ENCODE measurements at regions not wholly inside any gene's neighbourhood (a gene's known extent, or its start where the extent isn't known, plus 50 kb on each side); places are given as distances from the start of the nearest gene placed in this dataset.

- DNase-seq: no peak
Observed at GRCh38 chr15:29208836-29209235, 60.8 kb downstream of the NSMCE3 start.

DNA sequence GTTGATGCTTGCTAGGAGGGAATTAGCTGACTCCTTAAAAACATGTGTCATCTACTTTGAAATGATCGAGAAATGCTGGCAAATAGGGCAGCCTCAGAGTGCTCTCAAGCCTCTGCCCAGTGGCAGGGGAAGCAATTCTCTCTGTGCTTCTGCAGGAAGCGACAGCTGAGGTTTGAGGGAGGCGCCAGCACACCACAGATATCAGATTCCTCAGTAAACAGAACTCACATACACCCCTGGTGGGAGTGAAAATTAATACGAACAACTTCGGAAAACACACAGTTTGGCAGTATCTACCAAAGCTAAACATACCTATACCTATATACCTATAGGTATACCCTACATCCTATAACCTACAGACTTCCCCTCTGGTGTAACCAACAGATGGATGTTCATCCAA lies 61.3 kb downstream of the NSMCE3 start:
- peak; percentile 7 for DNase-seq

- no peak for DNase-seq
Observed at GRCh38 chr15:29207758-29208108, 61.9 kb downstream of the NSMCE3 start.

DNA sequence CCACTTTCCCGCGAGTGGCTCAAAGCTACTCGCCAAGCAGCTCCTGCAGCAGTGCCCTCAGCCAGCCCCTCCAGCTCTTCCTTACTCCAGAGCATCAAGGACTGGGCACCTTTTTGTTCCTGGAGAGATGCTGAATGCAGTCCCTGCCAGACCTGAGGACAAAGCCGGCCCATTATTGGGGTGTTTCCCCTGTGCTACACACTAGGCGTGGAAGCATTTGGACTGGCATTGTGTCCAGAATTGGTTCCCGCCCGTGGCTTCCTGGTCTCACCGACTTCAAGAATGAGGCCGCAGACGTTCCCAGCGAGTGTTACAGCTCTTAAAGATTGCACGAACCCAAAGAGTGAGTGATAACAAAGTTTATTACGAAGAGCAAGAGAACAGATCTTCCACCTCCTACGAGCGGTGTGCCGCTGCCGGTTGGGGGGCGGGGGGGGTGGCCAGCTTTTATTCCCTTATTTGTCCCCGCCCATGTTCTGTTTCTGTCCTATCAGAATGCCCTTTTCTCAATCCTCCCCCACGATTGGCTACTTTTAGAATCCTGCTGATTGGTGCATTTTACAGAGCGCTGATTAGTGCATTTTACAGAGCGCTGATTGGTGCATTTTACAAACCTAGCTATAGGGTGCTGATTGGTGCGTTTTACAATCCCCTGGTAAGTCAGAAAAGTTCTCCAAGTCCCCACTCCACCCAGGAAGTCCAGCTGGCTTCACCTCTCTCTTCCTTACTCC lies 62.4 kb downstream of the NSMCE3 start:
- DNase-seq: no peak

GRCh38 chr15:29205186-29205585 lies 64.4 kb downstream of the NSMCE3 start:
- DNase-seq: no peak

GRCh38 chr15:29204369-29204755 lies 65.3 kb downstream of the NSMCE3 start:
- no peak for DNase-seq

DNA sequence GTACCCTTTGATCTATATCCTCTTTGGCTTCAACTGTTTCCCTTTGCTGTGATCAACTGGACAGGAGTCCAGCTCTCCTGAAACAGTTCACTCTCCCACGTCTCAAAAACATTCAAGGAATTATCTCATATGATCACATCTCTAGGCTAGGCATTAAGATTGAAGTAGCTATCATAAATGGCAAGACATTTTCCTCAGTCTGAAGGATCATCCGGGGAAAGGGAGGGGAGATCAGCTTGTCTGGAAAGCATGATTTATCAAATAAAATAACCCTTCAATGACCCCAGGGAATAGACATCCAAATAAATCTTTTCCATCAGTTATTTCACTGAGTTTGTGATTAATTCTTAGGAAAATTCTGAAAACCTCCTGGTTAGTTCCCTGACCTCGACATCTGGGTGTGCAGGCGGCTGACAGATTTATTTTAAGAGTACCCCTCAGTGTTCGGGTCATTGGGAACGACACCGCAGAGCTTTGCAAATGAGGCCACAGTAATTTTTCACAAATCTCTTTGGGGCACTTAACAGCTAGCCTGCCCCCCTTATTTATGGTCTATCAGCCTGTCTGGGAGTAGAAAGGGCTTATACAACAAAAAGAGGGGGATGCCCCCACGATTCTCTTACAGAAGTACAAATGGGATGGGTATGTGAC lies 65.8 kb downstream of the NSMCE3 start:
- DNase-seq: no peak

DNA sequence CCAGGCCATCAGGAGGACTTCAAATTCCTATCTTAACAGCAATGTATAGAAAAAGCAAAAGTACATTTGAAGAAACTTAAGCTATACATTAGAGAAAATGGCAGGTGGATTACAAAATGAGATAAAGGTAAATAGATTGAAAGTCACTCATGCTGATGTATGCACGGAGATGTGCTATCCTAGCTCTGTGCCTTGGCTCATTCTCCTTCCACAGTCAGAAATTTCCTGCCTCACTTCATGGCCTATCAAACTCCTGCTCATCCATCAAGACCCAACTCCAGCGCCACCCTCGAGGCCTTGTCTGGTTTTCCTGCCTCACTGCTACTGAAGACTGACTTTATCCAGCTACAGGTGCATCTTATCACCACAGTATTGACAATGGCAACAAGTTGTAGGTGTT lies 72.9 kb downstream of the NSMCE3 start:
- DNase-seq: no peak

GRCh38 chr15:29196290-29196689 lies 73.3 kb downstream of the NSMCE3 start:
- no peak for DNase-seq

DNA sequence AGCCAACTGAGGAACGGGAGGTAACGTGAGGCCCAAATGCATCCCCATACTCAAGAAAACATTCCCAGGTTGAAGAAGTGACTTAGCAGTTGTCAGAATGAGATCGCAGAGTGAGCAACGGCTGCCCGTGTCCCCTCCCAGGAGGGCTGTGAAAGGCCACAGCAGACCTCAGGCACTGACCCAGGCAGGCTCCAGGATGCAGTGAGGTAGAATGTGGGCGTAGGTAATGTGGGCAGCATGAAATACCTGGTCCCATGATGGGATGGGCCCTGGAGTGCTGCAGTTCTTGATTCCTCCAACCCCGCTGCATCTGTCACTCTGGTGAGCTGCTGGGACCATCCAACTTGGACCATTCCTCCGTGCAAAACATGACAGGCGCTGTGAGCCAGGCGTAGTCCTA lies 74.8 kb downstream of the NSMCE3 start:
- DNase-seq: no peak

DNA sequence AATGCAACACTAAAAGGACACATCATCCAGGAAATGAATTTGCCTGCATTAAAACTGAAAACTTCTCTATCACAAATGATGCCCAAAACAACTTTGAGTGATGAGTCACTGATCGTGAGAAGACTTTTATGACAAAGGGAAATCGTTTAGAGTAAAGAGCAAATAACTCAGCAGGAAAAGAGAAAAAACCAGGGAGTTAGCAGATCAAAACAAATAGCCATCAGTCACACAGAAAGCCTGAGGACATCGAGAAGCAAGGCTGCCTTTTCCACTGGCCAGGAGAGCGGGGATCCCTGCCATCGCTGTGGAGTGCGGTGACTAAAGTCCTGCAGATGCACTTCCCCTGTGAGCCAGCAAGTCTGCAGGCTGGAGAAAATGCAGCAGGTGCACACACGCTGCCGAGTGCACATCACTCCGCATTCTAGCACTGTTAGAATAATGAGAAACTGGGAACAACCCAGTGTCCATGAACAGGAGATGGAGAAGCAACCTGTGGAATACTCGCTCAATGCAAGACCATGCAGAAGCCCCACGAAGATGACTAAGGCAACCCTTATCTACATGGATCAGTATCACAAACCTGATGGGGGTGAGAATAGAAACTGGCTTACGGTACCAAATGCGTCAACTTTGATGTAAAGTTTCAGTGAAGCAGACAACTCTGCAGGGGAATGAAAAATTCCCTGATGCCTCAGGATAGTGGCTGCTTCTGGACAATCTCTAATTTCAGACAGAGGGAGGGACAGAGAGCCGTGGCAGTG lies 86.4 kb downstream of the NSMCE3 start:
- DNase-seq: no peak

DNA sequence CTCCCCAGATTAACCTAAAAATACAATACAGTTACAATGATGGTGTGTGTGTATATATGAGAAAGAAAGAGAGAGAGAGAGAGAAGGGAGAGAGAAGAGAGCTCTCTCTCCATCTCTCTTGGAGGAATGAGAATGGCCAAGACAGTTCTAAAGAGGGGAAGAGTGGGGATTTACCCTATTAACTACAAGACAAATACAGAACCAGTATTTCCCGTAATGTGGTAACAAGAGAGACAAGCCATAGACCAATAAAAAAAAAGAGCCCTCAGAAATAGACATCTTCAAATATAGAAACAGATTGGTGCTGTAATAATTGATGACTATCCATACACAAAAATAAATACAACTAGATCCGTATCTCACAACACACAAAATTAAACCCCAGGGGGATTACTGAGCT lies 87.0 kb downstream of the NSMCE3 start:
- DNase-seq: no peak

DNA sequence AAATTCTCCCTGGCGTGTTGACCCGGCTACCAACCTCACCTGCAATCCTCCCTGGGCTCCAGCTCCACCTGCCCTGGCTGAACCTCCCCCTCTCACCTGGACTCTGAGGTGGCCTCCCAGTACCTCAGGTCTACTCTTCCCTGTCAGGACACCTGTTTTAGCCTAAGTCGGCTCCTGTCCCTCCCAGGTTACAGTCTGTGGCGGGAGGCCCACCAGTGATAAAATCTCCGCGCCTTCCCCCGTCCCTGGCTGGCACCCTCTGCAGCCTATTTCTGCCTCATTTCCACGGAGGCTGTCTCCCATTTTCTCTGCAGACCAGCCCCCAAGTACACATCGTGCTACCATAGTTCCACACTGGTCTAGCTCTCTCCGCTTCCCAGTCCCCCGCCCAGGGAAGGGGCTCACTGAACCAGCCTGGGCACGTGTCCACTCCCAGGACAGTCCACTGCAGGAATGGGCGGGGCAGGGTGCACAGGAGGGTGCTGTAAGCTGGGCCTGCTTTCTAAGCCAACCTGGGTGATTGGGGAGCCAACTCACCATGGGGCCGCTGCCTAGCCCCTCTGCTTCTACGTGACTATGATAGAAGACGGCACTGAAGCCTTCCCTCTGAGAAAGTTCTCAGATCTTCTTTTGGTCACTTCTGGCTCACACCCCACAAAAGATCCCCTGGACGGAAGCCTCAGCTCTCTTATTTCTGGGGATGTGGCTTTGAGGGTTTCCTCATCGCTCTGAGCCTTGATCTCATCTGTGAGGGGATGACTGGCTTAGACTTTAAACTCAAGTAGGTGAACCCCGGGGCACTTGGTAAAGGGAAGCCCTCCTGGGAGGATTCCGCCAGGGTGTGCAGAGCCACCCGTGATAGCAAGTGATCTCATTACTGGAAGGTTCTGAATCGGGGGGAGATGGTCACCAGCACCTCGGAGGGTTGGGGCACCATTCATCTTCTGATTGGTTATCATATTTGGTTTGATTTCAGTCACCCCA lies 96.6 kb downstream of the NSMCE3 start:
- no peak for DNase-seq

- no peak for DNase-seq
Observed at GRCh38 chr15:29170521-29170920, 99.1 kb downstream of the NSMCE3 start.
